ENCODE measurements at regions not wholly inside any gene's neighbourhood (a gene's known extent, or its start where the extent isn't known, plus 50 kb on each side); places are given as distances from the start of the nearest gene placed in this dataset.
"Not testable (repeated sequence)": the region's sequence is repeated elsewhere in the genome, so short reads cannot be mapped to it uniquely, and the experiment has no call there.

DNA sequence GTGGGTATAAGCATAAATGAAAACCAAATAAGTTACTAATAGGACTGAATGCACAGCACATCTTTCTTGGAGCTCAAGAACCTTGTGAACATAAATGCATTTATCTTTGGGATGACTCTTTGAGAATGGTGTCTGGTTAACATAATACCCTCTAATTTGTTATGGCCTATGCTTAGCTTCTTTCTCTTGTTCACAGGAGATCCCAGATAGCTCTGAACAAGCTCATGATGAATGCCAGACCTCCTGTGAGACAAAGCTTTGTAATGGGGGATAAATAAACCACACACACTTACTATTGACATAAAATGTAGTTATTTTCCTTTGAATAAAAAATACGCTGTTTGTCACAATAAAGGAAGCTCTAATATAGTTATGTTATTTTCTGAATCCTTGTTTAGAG, 111.5 kb downstream of the PSAT1 start:
- H3K9me3 Mint-ChIP-seq: no peaks in the 10 kb centered on the region

DNA sequence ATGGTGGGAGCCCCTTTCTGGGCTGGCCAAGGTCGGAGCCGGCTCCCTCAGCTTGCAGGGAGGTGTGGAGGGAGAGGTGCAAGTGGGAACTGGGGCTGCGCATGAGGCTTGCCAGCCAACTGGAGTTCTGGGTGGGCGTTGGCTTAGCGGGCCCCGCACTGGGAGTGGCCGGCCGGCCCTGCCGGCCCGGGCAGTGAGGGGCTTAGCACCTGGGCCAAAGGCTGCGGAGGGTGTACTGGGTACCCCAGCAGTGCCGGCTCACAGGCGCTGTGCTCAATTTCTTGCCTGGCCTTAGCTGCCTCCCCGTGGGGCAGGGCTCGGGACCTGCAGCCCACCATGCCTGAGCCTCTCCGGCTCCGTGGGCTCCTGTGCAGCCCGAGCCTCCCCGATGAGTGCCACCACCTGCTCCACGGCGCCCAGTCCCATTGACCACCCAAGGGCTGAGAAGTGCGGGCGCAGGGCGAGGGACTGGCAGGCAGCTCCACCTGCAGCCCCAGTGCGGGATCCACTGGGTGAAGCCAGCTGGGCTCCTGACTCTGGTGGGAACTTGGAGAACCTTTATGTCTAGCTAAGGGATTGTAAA, 113.1 kb downstream of the PSAT1 start:
- intact Hi-C loops (cut with micrococcal nuclease): not testable (repeated sequence)

More for the DNA sequence above, 111.5 kb downstream of the PSAT1 start:
- no peaks in the 10 kb centered on the region for H3K27me3 Mint-ChIP-seq (ENCODE audit: low read depth)
- no peaks in the 10 kb centered on the region for H3K4me1 Mint-ChIP-seq (ENCODE audit: low read depth)
- intact Hi-C loops (cut with micrococcal nuclease): no loop called here
- no peak overlapping the region for H3K27ac Mint-ChIP-seq
- no peak for DNase-seq (ENCODE audit: low spot score)
- H3K36me3 Mint-ChIP-seq (ENCODE audit: low read depth): no peaks in the 10 kb centered on the region
- H3K4me3 Mint-ChIP-seq (ENCODE audit: low read depth): no peak overlapping the region

DNA sequence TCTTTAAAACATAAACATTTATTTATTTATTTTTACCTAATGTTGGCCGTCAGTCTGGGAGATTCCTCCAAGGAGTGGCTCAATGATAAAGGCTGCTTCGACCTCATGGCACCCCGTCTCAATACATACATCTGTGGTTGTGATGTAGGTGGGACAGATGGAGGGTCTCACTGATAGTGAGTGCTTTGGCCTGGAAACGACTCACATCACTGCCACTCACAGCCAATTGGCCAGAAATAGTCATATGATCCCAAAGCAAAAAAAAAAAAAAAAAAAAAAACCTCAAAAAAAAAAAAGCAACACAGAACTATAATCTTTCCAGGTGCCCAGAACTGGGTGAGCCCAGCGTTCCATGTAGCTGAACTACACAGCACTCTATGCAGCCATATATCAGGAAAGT, 125.4 kb downstream of the PSAT1 start:
- H3K4me3 Mint-ChIP-seq (ENCODE audit: low read depth): no peak overlapping the region
- DNase-seq (ENCODE audit: low spot score): no peak
- no peaks in the 10 kb centered on the region for H3K9me3 Mint-ChIP-seq
- no peak overlapping the region for H3K27ac Mint-ChIP-seq
- intact Hi-C loops (cut with micrococcal nuclease): no loop called here
- H3K4me1 Mint-ChIP-seq (ENCODE audit: low read depth): no peaks in the 10 kb centered on the region
- H3K36me3 Mint-ChIP-seq (ENCODE audit: low read depth): no peaks in the 10 kb centered on the region
- peaks cover 4% of the 10 kb centered on the region for H3K27me3 Mint-ChIP-seq (ENCODE audit: low read depth)

More for the DNA sequence above, 113.1 kb downstream of the PSAT1 start:
- H3K27me3 Mint-ChIP-seq (ENCODE audit: low read depth); H3K36me3 Mint-ChIP-seq (ENCODE audit: low read depth); H3K27ac Mint-ChIP-seq; DNase-seq (ENCODE audit: low spot score); H3K4me3 Mint-ChIP-seq (ENCODE audit: low read depth); H3K9me3 Mint-ChIP-seq; H3K4me1 Mint-ChIP-seq (ENCODE audit: low read depth): not testable (repeated sequence)

- Mint-ChIP-seq H3K36me3 (ENCODE audit: low read depth) (no peaks in the 10 kb centered on the region), H3K9me3 (no peaks in the 10 kb centered on the region)
- intact Hi-C loops (cut with micrococcal nuclease): no loop called here
Observed at GRCh38 chr9:78424299-78424698, 127.4 kb downstream of the PSAT1 start.

GRCh38 chr9:78428640-78429039, 131.7 kb downstream of the PSAT1 start:
- Mint-ChIP-seq H3K27ac (no peak overlapping the region), H3K4me1 (ENCODE audit: low read depth) (peaks cover 7% of the 10 kb centered on the region), H3K9me3 (no peaks in the 10 kb centered on the region), H3K27me3 (ENCODE audit: low read depth) (peaks cover 11% of the 10 kb centered on the region), H3K4me3 (ENCODE audit: low read depth) (no peak overlapping the region), H3K36me3 (ENCODE audit: low read depth) (no peaks in the 10 kb centered on the region)
- DNase-seq (ENCODE audit: low spot score): no peak
- intact Hi-C loops (cut with micrococcal nuclease): no loop called here

More at GRCh38 chr9:78424299-78424698, 127.4 kb downstream of the PSAT1 start:
- H3K4me1 Mint-ChIP-seq (ENCODE audit: low read depth): peaks cover 7% of the 10 kb centered on the region
- H3K27me3 Mint-ChIP-seq (ENCODE audit: low read depth): peaks cover 8% of the 10 kb centered on the region
- no peak for DNase-seq (ENCODE audit: low spot score)
- H3K4me3 Mint-ChIP-seq (ENCODE audit: low read depth): no peak overlapping the region
- H3K27ac Mint-ChIP-seq: no peak overlapping the region

DNA sequence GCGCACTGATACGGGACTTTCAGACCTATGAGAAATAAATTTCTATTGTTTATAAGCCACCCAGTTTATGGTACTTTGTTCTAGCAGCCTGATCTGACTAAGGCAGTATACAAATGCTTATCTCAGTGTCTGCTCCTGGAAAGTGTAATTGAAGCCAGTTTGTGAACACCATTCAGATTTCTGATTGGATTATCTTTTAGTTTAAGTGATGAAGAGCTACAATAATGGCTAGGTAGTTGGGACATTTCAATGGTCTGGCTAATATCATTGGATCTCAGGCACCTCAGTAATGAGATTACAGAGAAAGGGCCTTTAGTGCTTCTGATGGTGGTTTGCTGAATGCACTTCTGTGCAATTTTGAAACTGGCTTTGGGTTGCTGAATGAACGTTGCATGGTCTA, 133.5 kb downstream of the PSAT1 start:
- intact Hi-C loops (cut with micrococcal nuclease): no loop called here
- Mint-ChIP-seq H3K4me1 (ENCODE audit: low read depth) (peaks cover 7% of the 10 kb centered on the region), H3K36me3 (ENCODE audit: low read depth) (no peaks in the 10 kb centered on the region), H3K27ac (no peak overlapping the region), H3K27me3 (ENCODE audit: low read depth) (peaks cover 11% of the 10 kb centered on the region), H3K4me3 (ENCODE audit: low read depth) (no peak overlapping the region), H3K9me3 (no peaks in the 10 kb centered on the region)
- no peak for DNase-seq (ENCODE audit: low spot score)

- H3K4me3 Mint-ChIP-seq (ENCODE audit: low read depth); H3K27me3 Mint-ChIP-seq (ENCODE audit: low read depth); DNase-seq (ENCODE audit: low spot score); H3K9me3 Mint-ChIP-seq; intact Hi-C loops (cut with micrococcal nuclease); H3K4me1 Mint-ChIP-seq (ENCODE audit: low read depth); H3K36me3 Mint-ChIP-seq (ENCODE audit: low read depth); H3K27ac Mint-ChIP-seq: not testable (repeated sequence)
Observed at GRCh38 chr9:78431039-78431438, 134.1 kb downstream of the PSAT1 start.

GRCh38 chr9:78436873-78437272, 139.9 kb downstream of the PSAT1 start:
- Mint-ChIP-seq H3K36me3 (ENCODE audit: low read depth) (no peaks in the 10 kb centered on the region), H3K9me3 (no peaks in the 10 kb centered on the region), H3K4me1 (ENCODE audit: low read depth) (peaks cover 5% of the 10 kb centered on the region), H3K27ac (no peak overlapping the region), H3K27me3 (ENCODE audit: low read depth) (peaks cover 23% of the 10 kb centered on the region), H3K4me3 (ENCODE audit: low read depth) (no peak overlapping the region)
- intact Hi-C loops (cut with micrococcal nuclease): no loop called here
- no peak for DNase-seq (ENCODE audit: low spot score)

DNA sequence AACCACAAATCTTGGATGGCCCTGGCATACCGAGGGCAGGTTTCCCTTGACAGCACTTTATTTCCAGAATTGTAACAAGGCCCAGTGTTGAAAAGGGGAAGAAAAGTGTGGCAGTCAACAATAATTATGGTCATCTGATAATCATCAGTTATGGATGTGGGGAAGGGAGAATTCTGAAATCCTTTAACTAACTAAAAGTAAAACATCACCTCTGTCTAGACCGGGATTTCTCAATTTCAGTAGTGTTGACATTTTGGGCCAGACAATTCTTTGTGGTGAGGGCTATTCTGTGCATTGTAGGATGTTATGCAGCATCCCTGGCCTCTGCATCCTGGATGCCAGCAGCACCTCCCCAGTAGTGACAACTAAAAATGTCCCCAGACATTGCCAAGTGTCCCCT, 140.4 kb downstream of the PSAT1 start:
- Mint-ChIP-seq H3K4me3 (ENCODE audit: low read depth) (no peak overlapping the region), H3K9me3 (no peaks in the 10 kb centered on the region), H3K36me3 (ENCODE audit: low read depth) (no peaks in the 10 kb centered on the region), H3K4me1 (ENCODE audit: low read depth) (peaks cover 5% of the 10 kb centered on the region), H3K27ac (no peak overlapping the region), H3K27me3 (ENCODE audit: low read depth) (peaks cover 23% of the 10 kb centered on the region)
- intact Hi-C loops (cut with micrococcal nuclease): no loop called here
- no peak for DNase-seq (ENCODE audit: low spot score)

- DNase-seq (ENCODE audit: low spot score): no peak
- no peak overlapping the region for H3K27ac Mint-ChIP-seq
- peaks cover 5% of the 10 kb centered on the region for H3K4me1 Mint-ChIP-seq (ENCODE audit: low read depth)
- H3K4me3 Mint-ChIP-seq (ENCODE audit: low read depth): no peak overlapping the region
- intact Hi-C loops (cut with micrococcal nuclease): no loop called here
- H3K27me3 Mint-ChIP-seq (ENCODE audit: low read depth): peaks cover 20% of the 10 kb centered on the region
- H3K36me3 Mint-ChIP-seq (ENCODE audit: low read depth): no peaks in the 10 kb centered on the region
- no peaks in the 10 kb centered on the region for H3K9me3 Mint-ChIP-seq
Observed at GRCh38 chr9:78437806-78438205, 140.9 kb downstream of the PSAT1 start.

- Mint-ChIP-seq H3K36me3 (ENCODE audit: low read depth) (no peaks in the 10 kb centered on the region), H3K27me3 (ENCODE audit: low read depth) (peaks cover 20% of the 10 kb centered on the region), H3K9me3 (no peaks in the 10 kb centered on the region), H3K4me3 (ENCODE audit: low read depth) (no peak overlapping the region), H3K27ac (no peak overlapping the region), H3K4me1 (ENCODE audit: low read depth) (peaks cover 5% of the 10 kb centered on the region)
- no peak for DNase-seq (ENCODE audit: low spot score)
- intact Hi-C loops (cut with micrococcal nuclease): no loop called here
Observed at GRCh38 chr9:78438211-78438610, 141.3 kb downstream of the PSAT1 start.

DNA sequence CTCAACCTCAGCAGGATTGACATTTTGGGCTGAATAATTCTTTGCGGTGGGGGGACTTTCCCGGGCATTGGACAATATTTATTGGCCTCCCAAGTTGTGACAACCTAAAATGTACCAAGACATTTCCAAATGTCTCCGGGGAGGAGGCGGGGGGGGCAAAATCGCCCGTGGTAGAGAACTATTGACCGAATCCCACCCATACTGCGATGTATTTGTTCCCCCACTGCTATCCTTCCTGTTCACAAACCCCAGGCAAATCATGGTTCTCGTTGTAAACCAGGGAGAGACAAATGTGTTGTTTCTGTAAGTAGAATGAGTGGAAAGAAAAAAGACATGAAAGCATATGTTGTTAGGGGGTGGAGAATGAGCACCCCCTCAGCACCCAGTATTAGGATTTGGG, 141.9 kb downstream of the PSAT1 start:
- Mint-ChIP-seq H3K4me1 (ENCODE audit: low read depth) (peaks cover 5% of the 10 kb centered on the region), H3K36me3 (ENCODE audit: low read depth) (no peaks in the 10 kb centered on the region), H3K4me3 (ENCODE audit: low read depth) (no peak overlapping the region), H3K27ac (no peak overlapping the region), H3K27me3 (ENCODE audit: low read depth) (peaks cover 20% of the 10 kb centered on the region), H3K9me3 (no peaks in the 10 kb centered on the region)
- intact Hi-C loops (cut with micrococcal nuclease): no loop called here
- DNase-seq (ENCODE audit: low spot score): no peak

DNA sequence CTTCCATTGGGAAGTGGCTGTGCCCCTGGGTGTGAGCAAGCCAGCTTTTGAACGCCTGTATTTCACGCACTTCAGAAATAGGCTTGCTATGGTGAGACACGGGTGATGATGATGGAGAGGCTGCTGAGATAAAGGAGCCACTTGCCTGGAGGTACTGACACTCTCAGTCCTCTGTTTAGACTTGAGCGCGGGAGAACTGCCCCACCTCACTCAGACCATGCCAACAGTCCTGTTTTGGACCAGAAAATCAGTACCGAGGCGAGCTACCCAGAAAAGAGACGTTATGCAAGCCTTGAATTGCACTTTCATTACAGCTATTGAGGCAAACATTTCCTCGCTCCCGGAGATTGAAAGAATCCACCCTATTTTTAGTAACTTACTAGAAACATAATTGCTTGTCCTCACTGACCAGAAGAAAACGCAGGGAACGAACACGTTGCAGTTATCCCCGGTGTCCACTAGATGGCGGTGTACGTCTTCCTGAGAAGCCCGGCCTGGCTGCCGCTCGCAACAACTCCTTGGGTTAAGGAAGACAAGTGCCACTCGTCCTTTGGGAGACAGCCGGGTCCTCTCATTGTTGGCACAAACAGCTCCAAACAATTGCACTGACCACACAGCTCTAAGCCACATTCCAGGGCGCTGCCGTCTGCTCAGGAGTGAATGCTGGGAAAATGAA, 142.4 kb downstream of the PSAT1 start:
- Mint-ChIP-seq H3K36me3 (ENCODE audit: low read depth) (no peaks in the 10 kb centered on the region), H3K4me1 (ENCODE audit: low read depth) (peaks cover 5% of the 10 kb centered on the region), H3K9me3 (no peaks in the 10 kb centered on the region), H3K27me3 (ENCODE audit: low read depth) (peaks cover 20% of the 10 kb centered on the region), H3K27ac (no peak overlapping the region), H3K4me3 (ENCODE audit: low read depth) (no peak overlapping the region)
- intact Hi-C loops (cut with micrococcal nuclease): no loop called here
- peak; percentile 52 for DNase-seq (ENCODE audit: low spot score)
